Endothelial cell of umbilical vein (primary cell): ENCODE measurements at regions not wholly inside any gene's neighbourhood (a gene's known extent, or its start where the extent isn't known, plus 50 kb on each side); places are given as distances from the start of the nearest gene placed in this dataset.

Experiments used
- BruUV-seq: library from RNA; stranded (reverse); fragments of 400-500 nt; replicated peaks from 2 replicates; lab custom pipeline; 2021; lab: Mats Ljungman, UMichigan
- CTCF ChIA-PET: fragments of 300-600, 350-600 bp; sonication (Branson Sonifier 250); formaldehyde crosslinking; loops from one replicate; lab custom pipeline; 2021; ENCODE audit warnings: antibody characterized with exemption, inconsistent platforms; lab: Charles Lee
- POLR2A ChIA-PET: fragments of 300-600, 350-600 bp; sonication (Branson Sonifier 250); formaldehyde crosslinking; loops from one replicate; lab custom pipeline; 2021; ENCODE audit warnings: antibody characterized with exemption, inconsistent platforms; lab: Charles Lee
- DNase-seq: peaks from one replicate; pipeline ENCODE4 v3.0.0-alpha.2; 2011; ENCODE audit warnings: low read depth, low spot score
- FAIRE-seq: peaks from 2 replicates; lab custom pipeline; 2011; peaks lifted over from hg19 to GRCh38; lab: Jason Lieb, UNC
- H2AFZ ChIP-seq: 2 replicates; pipeline ENCODE4 v1.6.0; 2012; ENCODE audit warnings: low read depth, low read length, control low read depth, inconsistent platforms
- H3K27ac ChIP-seq: 2 replicates; pipeline ENCODE4 v1.5.1; 2011; ENCODE audit warnings: low read depth, mild to moderate bottlenecking, control low read depth, low read length, moderate library complexity; ENCODE audit not compliant: insufficient read depth
- H3K27me3 ChIP-seq, 2 experiments: 2 replicates each; pipeline versions ENCODE4 v1.6.0 to v1.6.1; 2011; ENCODE audit warnings: low read length in 2 of 2, mixed read lengths in 1 of 2; ENCODE audit not compliant: control insufficient read depth in 2 of 2, insufficient read depth in 2 of 2
- H3K36me3 ChIP-seq, 2 experiments: 2 replicates in 1 of 2; 3 replicates in 1 of 2; pipeline ENCODE4 v1.5.1; 2011; ENCODE audit warnings: low read length in 2 of 2, mild to moderate bottlenecking in 1 of 2, moderate library complexity in 1 of 2; ENCODE audit not compliant: control insufficient read depth in 2 of 2, insufficient read depth in 2 of 2; ENCODE audit errors: extremely low read depth in 1 of 2
- H3K4me1 ChIP-seq: 3 replicates; pipeline ENCODE4 v1.5.1; 2011; ENCODE audit warnings: mild to moderate bottlenecking, low read length; ENCODE audit not compliant: control insufficient read depth, insufficient read depth; ENCODE audit errors: extremely low read depth
- H3K4me2 ChIP-seq: 2 replicates; pipeline ENCODE4 v1.6.1; 2011; ENCODE audit warnings: low read length, control low read depth, mixed read lengths; ENCODE audit not compliant: insufficient read depth
- H3K4me3 ChIP-seq, 3 experiments: fragments of 200-600 bp in 1 of 3; sonication (generic), shearing (Covaris generic) in 1 of 3; replicated peaks in 1 of 3; 2 replicates each; pipeline ENCODE4 v1.5.1; 2011 to 2016; ENCODE audit warnings: control low read depth in 3 of 3, low read length in 3 of 3, mild to moderate bottlenecking in 2 of 3, inconsistent platforms in 1 of 3, low read depth in 1 of 3, moderate library complexity in 1 of 3; ENCODE audit not compliant: insufficient read depth in 1 of 3
- H3K79me2 ChIP-seq: 2 replicates; pipeline ENCODE4 v1.6.0; 2012; ENCODE audit warnings: low read length, inconsistent platforms; ENCODE audit not compliant: control insufficient read depth, insufficient read depth
- H3K9ac ChIP-seq: replicated peaks from 2 replicates; pipeline ENCODE3; 2011; ENCODE audit warnings: low read length, control low read depth; ENCODE audit not compliant: insufficient read depth; ENCODE audit errors: extremely low read depth
- H3K9me1 ChIP-seq: replicated peaks from 3 replicates; pipeline ENCODE4 v1.6.0; 2011; ENCODE audit warnings: mild to moderate bottlenecking, low read length; ENCODE audit not compliant: control insufficient read depth, insufficient read depth; ENCODE audit errors: extremely low read depth
- H3K9me3 ChIP-seq: replicated peaks from 2 replicates; pipeline ENCODE4 v1.5.1; 2012; ENCODE audit warnings: low read length, inconsistent platforms; ENCODE audit not compliant: control insufficient read depth, insufficient read depth
- H4K20me1 ChIP-seq: replicated peaks from 2 replicates; pipeline ENCODE3; 2011; ENCODE audit warnings: mild to moderate bottlenecking, low read length; ENCODE audit not compliant: control insufficient read depth, insufficient read depth; ENCODE audit errors: extremely low read depth
- EZH2 ChIP-seq: IDR thresholded peaks from 2 replicates; pipeline ENCODE4 v1.6.1; 2012; ENCODE audit warnings: borderline replicate concordance, low read depth, mild to moderate bottlenecking, moderate library complexity, low read length, inconsistent platforms; ENCODE audit not compliant: severe bottlenecking
- FOS ChIP-seq: IDR thresholded peaks from 2 replicates; pipeline ENCODE4 v1.6.1; 2011; ENCODE audit warnings: mild to moderate bottlenecking, low read length, moderate library complexity, borderline replicate concordance; ENCODE audit not compliant: insufficient read depth
- GATA2 ChIP-seq: IDR thresholded peaks from 2 replicates; pipeline ENCODE4 v1.7.0; 2011; ENCODE audit warnings: low read depth, mild to moderate bottlenecking, moderate library complexity, mixed read lengths, low read length; ENCODE audit not compliant: insufficient read length, insufficient read depth
- JUN ChIP-seq: IDR thresholded peaks from 2 replicates; pipeline ENCODE4 v1.6.1; 2011; ENCODE audit warnings: borderline replicate concordance, low read depth; ENCODE audit not compliant: insufficient read length, insufficient read depth
- POLR2A ChIP-seq: IDR thresholded peaks from 2 replicates; pipeline ENCODE4 v1.6.1; 2012; ENCODE audit warnings: low read depth, mild to moderate bottlenecking, control low read depth, low read length
- POLR2AphosphoS5 ChIP-seq: IDR thresholded peaks from 2 replicates; pipeline ENCODE4 v1.6.1; 2012; ENCODE audit warnings: low read depth, mild to moderate bottlenecking, control low read depth, low read length, moderate library complexity; ENCODE audit not compliant: insufficient read depth
- dilution Hi-C: fragments of 300-500 bp; cut with MboI; formaldehyde crosslinking; loops from one replicate; pipeline ENCODE4 v1.15.0; 2019; ENCODE audit warnings: low sequenced_read_pairs; ENCODE audit not compliant: extremely low pct_ligation_motif_present
- intact Hi-C: fragments of 100-400 bp; cut with micrococcal nuclease; formaldehyde crosslinking; loops from one replicate; pipeline ENCODE4 v1.10.0; 2022
- TF ChIP-seq, protein P1 (sequence below), 2 donors: IDR thresholded peaks; 1 replicate in 1 of 2; 2 replicates in 1 of 2; pipeline ENCODE4 v1.5.1; 2011; ENCODE audit warnings: low read length in 2 of 2, mild to moderate bottlenecking in 2 of 2, moderate library complexity in 2 of 2, control low read depth in 1 of 2, inconsistent platforms in 1 of 2, low read depth in 1 of 2; ENCODE audit not compliant: insufficient read depth in 1 of 2; ENCODE audit errors: extremely low read depth in 1 of 2

DNA sequence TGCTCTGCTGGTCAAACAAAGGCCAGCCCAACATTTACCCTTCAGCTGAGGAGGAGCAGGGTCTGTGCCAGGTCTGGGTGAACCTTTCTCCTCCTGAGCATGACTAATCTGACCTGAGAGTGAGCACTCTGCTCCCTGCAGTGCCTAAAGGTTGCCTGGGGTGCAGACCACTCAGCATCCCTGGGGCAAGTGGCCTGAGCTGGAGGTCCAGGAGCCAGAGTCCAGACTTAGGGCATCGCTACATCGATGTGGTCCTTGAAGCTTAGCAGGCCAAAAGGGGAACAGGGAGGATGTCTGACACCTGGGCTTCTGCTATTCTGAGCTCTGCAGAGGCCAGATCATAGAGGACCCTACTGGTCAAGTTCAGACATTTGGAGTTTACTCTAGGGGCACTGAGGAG, 119.1 kb downstream of the FAM43A start:
- dilution Hi-C loops = no loop called here
- Histone ChIP-seq H4K20me1 (no peaks in the 10 kb centered on the region), H3K4me1 (no peaks in the 10 kb centered on the region), H2AFZ (no peak overlapping the region), H3K9ac (no peak overlapping the region), H3K4me3 (no peak overlapping the region), H3K27me3 (peaks cover 0 to 4% of the 10 kb centered on the region in 2 experiments), H3K9me1 (no peaks in the 10 kb centered on the region), H3K27ac (no peak overlapping the region), H3K79me2 (no peaks in the 10 kb centered on the region), H3K36me3 (no peaks in the 10 kb centered on the region), H3K4me2 (no peak overlapping the region), H3K9me3 (no peaks in the 10 kb centered on the region)
- DNase-seq (no peak), FAIRE-seq (no peak)
- no TSS peak for BruUV-seq
- CTCF ChIA-PET = interaction anchor here (1.0 to 1.3 kb wide), 2 partner anchors 9 to 16 kb away, joined by 3 to 5 read pairs; no protein-coding TSS in a partner anchor
- no peak for TF ChIP-seq FOS
- TF ChIP-seq GATA2 = no peak
- TF ChIP-seq POLR2A = no peak
- no peak for TF ChIP-seq EZH2
- no peak for TF ChIP-seq POLR2AphosphoS5
- intact Hi-C loops = no loop called here
- POLR2A ChIA-PET = no interaction called here

DNA sequence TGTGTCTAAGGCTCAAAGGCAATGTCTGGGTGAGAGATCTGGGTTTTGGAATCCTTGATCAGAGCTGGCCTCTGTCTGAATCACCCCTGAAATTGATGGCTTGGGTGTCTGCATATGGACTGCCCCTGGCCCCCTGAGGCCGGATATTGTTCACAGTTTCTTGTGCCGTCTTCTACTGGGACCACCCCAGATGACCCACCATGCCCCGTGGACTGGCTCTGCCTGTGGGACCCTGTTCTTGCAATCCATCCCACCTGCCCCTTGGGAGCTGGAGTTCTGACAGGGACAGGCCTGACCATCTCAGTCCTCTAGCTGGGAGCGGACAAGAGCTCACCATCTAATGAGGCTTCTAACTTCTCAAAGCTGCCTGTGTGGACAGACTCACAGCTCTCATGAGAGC, 119.9 kb downstream of the FAM43A start:
- POLR2A ChIA-PET = no interaction called here
- dilution Hi-C loops = no loop called here
- Histone ChIP-seq H3K4me2 (no peak overlapping the region), H3K27ac (no peak overlapping the region), H3K79me2 (no peaks in the 10 kb centered on the region), H3K9me3 (no peaks in the 10 kb centered on the region), H3K36me3 (no peaks in the 10 kb centered on the region), H4K20me1 (no peaks in the 10 kb centered on the region), H2AFZ (no peak overlapping the region), H3K9me1 (no peaks in the 10 kb centered on the region), H3K27me3 (peaks cover 0 to 4% of the 10 kb centered on the region in 2 experiments), H3K4me1 (no peaks in the 10 kb centered on the region), H3K4me3 (no peak overlapping the region), H3K9ac (no peak overlapping the region)
- TF ChIP-seq, protein P1, sequence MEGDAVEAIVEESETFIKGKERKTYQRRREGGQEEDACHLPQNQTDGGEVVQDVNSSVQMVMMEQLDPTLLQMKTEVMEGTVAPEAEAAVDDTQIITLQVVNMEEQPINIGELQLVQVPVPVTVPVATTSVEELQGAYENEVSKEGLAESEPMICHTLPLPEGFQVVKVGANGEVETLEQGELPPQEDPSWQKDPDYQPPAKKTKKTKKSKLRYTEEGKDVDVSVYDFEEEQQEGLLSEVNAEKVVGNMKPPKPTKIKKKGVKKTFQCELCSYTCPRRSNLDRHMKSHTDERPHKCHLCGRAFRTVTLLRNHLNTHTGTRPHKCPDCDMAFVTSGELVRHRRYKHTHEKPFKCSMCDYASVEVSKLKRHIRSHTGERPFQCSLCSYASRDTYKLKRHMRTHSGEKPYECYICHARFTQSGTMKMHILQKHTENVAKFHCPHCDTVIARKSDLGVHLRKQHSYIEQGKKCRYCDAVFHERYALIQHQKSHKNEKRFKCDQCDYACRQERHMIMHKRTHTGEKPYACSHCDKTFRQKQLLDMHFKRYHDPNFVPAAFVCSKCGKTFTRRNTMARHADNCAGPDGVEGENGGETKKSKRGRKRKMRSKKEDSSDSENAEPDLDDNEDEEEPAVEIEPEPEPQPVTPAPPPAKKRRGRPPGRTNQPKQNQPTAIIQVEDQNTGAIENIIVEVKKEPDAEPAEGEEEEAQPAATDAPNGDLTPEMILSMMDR (IDR thresholded peaks at IDR 0.05; ENCODE audit: extremely low read depth in 1 of 2, insufficient read depth in 1 of 2, low read depth in 1 of 2, low read length in 2 of 2) = no peak
- TF ChIP-seq JUN = no peak
- DNase-seq (no peak), FAIRE-seq (no peak)
- no TSS peak for BruUV-seq
- intact Hi-C loops = no loop called here
- CTCF ChIA-PET = interaction anchor here (1.0 to 1.3 kb wide), 2 partner anchors 9 to 15 kb away, joined by 3 to 5 read pairs; no protein-coding TSS in a partner anchor
